Pulmonary artery endothelial cell (primary cell): ENCODE measurements at regions not wholly inside any gene's neighbourhood (a gene's known extent, or its start where the extent isn't known, plus 50 kb on each side); places are given as distances from the start of the nearest gene placed in this dataset.
A peak's percentile ranks its signal among the peaks of the same experiment; 100 is the strongest.

Experiments used
- DNase-seq: peaks from one replicate; pipeline ENCODE4 v3.0.0-alpha.2; 2011; ENCODE audit warnings: low read depth, low spot score

DNA sequence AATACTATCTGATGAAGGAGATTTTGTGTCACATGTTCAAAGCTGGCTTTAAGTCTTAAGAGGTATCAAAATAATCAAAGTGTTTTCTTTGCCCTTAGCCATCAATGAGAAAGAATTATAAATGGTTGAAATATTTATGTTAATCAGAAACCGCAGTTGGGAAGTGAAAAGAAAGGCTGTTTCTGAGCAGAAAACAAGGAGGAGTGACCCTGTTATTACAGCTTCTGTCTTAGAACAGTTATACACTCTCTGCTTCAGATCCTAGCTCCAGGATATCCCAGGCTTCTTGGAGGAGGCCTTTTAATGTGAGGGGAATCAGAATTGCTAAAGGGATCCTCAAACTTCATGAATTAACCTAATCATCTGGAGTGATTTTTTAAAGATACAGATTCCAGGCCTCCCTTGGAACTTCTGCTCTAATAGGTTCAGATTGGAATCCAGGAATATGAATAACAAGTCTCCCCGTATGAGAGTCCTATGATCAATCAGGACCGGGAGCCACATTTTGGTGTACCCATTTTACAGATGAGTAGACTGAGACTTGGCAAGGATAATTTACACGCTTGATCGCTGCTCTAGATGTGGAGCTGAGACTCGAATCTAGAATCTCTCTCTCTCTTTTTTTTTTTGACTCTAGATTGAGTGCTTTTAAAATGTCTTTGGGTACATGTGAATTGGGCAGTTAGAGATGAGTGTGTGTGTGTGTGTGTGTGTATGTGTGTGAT is 50.8 kb upstream of the JAG1 start:
- DNase-seq, result no peak

DNA sequence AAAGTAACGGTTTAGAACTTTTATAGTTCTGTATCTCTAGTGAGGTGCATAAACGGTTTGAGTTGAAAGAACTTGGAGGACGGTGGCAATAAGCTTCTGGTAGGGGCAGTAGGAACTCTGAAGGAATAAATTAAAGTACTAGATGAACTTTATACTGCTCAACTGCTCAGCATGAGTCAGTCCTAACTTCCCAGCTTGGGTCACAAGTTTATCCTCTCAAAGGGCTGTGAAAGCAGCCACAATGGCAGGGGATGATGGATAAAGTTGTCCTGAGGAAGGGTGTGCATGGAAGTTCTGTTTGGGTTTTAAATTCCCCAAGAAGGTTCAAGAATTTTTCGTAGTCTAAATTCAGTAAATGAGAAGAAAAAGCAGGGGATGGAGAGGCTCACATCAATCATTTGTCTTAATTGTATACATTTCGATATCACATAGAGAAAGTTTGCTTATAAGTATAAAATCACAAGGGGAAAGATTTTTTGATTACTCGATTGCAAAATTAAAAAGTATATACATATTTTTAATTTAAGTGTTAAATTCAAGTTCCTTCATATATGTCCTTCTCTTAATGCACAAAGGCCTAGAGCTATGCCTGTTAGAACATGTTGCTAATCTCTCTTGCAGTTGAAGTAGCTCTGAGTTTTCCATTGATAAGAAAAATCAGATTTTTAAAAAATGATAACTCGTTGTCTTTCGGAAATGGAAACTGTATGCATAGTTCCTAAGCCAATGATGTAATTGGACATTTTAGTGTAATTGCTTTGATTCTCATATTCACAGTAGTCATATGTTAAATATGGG is 55.3 kb upstream of the JAG1 start:
- no peak for DNase-seq

DNA sequence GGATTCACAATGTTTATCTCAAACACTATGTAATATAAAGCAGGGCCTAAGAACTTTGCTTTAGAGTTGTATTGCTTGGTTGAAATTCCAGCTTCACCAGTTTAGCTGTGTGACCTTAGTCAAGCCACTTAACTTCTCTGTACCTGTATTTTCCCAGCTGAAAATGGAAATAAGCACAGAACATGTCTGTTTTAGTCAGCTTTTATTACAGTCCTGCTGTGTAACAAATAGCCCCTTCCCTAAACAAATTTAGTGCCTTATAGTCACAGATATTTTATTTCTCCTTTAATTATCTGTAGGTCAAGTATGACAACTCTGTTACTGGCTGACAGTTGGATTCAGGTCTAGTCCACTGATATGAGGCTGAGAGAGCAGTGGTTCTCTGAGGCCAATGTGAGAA is 56.0 kb upstream of the JAG1 start:
- no peak for DNase-seq

DNA sequence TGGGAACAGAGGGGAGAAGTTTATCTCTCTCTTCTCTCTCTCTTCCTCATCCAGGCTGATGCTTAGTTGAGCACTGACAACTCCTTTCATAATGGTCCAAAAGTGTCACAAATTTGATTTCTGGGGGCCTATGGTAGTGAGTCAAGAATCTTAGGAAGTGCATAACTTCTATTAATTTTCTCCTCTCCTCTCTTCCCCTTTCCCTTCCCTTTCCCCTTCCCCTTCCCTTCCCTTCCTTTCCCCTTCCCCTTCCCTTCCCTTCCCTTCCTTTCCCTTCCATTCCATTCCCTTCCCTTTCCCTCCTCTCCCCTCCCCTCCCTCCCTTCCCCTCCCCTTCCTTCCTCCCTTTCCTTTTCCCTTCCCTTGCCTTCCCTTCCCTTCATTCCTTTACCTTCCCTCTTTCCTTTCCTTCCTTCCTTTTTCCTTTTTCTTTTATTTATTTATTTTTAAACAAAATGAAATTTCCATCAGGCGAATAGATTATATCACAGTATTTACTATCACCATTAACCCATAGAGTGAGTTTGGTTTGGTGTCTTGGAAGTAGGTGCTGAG is 56.9 kb upstream of the JAG1 start:
- DNase-seq, result no peak

DNA sequence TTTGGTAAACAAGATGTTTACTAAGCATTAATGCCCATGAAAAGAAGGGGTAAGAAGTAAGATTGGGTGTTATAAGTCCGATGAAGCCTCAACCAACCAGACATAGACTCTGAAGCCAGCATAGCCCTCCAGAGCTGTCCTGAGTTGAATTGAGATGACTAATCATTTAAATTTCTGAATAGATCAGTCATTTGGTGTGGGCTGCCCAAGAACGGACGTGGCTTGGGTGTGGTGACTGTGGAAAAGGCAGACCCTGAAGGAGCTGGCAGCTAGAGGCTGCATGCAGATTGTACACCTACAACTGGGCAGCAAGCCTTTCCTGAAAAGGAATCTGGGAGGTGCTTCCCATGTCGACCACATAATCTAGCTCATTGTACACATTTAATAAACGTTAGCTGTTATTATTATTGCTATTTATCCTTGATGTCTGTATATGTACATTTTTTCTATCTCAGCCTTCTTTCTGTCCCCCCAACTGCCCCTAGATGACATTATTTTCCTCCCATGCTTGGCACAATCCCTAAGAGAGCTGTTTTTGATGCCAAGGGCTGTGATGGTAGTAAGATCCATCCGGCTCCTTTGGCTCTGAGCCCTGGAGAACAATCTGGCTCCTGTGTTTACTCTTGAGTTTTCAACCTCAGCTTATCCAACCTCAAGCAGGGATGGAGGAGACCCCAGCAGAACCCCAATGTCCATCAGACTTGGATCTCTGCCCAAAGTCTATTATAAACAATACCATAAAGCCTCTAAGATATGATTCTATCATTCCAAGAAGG is 57.6 kb upstream of the JAG1 start:
- DNase-seq, result no peak

DNA sequence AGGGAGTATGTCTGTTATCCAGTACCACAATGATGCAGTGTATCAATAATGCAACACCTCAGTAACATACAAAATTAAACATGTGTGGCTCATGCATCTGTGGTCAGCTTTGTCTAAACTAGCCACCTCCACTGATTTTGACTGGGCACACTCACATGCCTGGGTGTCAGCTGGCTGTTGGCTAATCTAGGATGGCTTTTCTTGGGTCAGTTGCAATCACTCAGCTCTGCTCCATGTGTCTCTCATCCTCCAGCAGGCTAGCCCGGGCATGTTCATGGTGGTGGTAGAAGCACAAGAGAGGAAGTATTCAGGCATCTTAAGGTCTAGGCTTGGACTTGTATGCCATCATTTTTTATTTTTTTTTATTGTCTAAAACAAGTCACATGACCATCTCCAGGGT is 59.3 kb upstream of the JAG1 start:
- no peak for DNase-seq

DNA sequence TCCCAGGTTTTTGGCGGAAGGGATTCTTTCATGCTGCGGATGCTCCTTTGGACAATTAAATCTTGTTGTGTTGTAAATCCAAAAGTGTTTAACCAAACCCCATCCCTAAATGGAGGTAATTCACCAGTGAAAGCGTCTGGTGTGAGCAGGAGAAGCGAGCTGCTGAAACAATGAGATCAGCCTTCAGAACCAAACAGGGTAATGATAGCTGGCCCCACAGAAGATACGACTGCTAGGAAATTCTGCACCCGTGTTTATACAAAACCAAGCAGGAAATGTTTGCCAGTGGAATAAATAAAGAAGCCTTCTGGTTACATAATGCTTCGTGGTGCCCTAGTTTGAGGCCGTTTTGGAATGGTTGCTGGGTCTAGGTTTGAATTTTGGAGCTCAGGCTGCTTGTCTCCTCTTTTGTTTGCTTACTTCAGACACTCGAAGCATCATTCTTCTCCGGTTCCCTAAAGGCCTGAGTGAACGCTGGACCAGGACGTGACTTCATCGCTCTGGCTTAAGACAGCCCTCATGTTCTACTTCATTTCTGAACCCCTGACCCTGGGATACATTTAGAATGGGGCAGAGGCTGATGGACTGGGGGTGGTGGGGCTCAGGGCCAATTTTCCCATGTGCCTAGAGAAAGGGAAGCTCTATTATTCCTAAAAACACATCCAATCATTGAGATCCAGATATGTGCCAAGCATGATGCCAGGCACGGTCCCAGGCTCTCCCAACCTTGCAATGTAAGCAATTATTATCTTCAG is 61.6 kb upstream of the JAG1 start:
- DNase-seq, result no peak

DNA sequence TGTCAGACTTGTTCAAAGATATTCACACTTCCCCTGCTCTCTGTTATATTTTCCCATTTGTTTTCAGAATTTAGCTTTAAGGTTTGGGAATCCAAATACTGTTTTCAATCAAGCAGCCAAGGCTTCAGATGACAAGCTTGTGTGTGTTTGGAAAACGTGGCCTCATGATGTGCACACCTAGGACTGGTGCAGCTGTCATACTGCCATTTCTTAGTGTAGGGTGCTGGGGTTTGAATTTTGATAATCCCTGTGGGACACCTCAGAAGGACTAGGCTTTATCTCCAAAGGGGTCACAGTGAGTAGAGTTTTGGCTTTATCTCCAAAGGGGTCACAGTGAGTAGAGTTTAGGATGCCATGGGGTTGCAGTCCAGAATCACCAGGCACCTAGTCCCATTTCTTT is 65.3 kb upstream of the JAG1 start:
- no peak for DNase-seq

DNA sequence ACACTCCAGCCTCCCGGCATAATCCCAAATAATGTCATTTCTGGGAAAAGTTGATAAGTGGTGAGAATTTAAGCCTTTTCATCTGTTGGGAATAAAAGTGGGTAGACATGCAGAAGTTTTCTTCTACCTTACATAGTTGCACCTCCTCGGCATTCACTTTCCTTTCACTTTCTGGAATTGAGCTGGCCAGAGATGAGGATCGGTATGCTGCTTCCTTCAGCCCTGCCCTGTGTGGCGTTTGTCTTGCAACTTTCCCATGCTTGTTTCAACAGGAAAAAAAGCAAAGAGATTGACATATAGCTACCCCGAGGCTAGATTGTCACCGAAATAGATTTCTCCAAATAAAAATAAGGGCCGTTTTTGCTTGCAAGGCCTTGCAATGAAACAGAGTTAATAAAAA is 65.8 kb upstream of the JAG1 start:
- no peak for DNase-seq

DNA sequence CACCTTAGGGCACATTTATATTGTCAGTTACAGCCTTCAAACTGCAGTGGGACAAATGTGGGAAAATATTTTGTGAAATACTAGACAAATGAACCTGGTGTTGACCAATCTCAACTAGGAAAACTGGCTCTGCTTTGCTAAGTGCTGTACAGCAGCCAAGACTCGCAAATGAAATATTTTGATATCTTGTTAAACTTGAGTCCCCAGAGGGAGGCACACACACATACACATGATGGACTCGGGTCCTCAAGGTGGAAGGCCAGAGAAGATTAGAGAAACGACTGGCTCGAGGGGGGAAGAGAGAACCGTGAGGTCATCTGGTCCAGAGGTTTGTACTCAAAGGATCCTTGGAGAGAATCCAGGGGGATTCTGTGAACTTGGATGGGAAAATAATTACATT is 67.3 kb upstream of the JAG1 start:
- DNase-seq, result no peak

DNA sequence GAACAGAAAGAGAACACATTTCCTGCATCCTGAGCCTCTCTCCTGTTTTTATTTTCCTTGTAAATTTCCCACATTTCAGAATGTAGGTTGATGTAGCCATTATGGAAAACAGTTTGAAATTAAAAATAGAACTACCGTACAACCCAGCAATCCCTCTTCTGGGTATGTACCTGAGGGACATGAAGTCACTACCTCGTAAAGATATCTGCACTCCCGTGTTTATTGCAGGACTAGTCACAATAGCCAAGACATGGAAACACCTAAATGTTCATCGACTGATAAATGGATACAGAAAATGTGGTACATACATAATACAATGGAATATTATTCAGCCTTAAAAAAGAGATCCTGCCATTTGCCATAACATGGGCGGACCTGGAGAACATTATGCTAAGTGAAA is 72.0 kb upstream of the JAG1 start:
- no peak for DNase-seq

DNA sequence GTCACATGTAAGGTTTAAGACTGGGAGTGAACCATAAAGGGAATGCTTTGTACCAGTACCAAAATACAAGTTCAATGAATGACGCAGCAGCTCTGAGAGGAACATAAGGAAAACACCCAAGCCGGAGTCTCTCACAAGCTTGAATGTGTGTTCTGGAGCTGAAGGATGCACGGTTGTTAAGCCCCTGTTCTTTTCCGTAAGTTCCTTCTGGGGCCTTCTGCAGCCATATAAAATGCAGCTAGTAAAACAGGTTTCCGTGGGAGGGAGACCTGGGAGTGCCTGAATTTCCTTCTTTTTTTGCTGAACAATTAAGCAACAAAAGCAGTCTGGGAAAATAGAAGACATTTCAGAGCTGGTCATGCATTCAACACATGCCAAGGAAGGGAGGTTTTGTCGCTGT is 73.2 kb upstream of the JAG1 start:
- DNase-seq, result no peak

DNA sequence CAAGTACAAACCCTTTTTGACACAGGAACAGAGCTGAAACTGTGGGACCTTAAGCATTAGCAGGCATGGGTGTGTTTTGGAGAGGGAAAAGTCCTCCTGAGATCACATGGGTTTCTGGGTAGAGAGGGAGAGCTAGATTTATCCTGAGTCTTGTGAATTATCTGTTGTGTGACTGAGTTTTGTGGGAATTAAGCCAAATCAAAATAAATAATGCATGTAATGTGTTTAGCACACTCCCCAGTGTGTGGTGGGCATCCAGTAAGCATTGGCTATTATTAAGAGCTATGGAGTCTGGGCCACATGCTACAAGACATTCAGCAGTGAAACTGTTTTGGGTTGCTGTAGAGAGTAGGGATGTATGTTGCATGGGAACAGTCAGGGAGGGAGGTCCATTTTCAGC is 75.3 kb upstream of the JAG1 start:
- DNase-seq, result no peak

DNA sequence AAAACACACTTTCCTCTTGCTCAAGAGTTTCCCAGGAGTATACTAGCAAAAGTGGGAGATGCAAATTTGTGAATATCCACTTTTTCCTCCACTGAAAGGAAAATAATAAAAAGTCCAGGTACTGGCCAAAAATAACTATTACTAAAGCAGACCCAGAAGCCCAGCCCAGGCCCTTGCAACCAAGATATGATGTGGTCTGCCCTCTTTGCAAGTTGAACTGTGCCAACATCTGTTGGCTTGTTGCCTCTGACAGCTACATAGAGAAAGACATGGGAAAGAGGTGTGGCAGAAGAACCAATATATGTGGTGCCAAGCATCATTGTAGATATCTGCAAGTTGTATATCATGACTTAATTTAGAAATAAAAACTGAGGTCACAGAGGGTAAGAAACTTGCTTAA is 78.4 kb upstream of the JAG1 start:
- no peak for DNase-seq

DNA sequence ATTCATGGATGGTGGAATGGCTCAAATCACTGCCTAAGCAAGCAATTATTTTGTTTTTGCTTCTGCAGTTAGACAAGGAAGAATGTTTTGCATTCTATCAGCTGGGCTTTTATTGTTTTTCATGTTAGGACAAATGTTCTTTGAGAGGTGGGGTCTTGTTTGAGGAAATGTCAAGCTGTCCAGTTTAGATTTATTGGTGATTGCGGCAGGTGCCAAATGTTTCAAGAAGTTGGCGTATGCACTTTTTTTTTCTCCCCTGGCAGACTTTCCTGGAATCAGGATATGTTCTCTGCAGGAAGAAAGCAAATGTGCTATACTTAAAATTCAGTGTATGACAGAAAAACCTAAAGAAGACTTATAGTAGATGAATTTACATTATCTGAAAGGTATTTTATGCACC is 81.0 kb upstream of the JAG1 start:
- no peak for DNase-seq

DNA sequence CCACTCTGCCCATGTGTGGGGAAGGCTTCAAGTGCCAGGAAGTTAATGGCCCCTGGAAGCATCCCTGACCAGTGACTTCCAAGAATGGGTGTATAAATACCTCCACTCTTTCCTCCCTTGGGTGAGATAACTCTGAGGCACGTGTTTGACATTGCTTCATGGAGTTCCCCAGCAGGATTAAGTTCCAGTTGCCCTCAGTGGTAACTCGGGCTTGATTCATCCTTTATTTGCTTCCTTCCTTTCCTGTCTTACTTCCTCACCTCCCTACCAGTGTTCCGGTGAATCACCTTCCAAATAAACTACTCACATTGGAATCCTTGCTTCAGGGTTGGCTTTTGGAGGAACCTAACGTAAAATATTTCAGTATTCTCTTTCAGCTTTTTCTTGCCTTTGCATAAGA is 84.6 kb upstream of the JAG1 start:
- DNase-seq, result peak; percentile 36

DNA sequence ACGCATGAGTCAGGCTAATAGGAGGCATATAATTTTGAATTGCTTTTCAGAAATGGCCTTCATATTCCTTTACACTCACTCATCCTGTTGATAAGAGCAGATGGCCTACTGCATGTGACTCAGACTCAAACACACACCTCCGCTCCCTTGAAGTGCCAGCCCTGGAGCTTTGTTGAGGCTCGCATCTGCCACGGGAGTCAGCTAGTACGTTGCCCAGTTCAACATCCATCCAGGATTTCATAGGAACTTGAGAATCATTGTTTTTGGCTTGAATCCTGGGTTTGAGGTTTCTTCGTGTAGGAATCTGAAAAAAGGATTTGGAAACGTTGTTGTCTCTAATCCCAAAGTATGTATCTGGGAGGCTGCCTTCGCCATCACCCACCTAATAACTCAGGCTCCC is 87.4 kb upstream of the JAG1 start:
- peak; percentile 81 for DNase-seq

DNA sequence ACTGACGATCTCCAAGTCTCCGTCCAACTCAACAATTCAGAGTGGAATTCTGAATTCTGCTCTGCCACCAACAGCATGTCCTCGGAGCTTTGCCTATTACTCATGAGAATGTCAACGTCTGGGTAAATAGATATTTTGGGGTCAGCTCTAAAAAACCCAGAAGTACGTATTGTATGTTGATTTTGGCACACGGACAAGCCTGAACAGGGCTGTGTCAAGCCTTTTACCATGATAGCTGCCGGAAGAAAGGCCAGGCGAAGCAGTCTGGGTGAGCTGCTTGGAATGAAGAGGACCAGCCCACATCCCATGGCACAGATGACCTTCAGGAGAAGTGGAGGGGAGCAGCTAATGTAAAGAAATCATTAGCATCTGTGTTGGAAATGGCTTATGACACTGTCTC is 88.0 kb upstream of the JAG1 start:
- DNase-seq, result no peak

DNA sequence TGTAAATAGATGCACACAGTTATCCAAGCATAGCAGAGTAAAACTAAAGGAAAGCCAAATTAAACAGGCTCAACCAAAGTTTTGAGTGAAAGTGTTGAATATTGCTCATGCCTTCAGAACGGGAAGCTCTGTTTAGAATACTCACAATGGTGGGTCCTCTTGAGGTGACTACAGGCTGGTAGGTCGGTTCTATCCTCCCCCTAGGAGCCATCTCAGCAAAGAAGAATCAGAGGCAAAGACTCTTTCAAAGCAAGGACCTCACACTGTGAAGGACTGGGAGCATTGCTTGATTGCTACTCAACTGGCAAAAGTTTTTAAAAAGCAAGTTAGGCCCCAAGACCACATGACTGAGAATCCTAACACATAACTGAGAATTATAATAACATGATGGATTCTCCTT is 88.4 kb upstream of the JAG1 start:
- DNase-seq, result no peak

DNA sequence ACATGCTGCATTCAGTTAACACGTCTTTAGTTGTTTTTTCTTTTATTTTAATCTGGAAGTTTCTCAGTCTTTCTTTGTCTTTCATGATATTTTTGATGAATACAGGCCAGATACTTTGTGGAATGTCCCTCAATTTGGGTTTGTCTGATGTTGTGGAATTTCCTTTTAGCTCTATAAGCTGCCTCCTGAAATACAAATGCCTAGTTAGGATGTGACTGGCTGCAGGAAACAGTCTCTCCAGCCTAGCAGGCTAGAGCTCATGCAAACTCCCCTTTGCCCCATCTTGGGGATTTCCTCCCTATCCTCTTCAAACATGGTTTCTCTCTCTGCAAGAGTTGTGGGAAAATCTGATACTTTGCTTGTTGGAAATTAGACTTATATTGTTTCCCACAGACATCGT is 89.3 kb upstream of the JAG1 start:
- DNase-seq, result no peak

DNA sequence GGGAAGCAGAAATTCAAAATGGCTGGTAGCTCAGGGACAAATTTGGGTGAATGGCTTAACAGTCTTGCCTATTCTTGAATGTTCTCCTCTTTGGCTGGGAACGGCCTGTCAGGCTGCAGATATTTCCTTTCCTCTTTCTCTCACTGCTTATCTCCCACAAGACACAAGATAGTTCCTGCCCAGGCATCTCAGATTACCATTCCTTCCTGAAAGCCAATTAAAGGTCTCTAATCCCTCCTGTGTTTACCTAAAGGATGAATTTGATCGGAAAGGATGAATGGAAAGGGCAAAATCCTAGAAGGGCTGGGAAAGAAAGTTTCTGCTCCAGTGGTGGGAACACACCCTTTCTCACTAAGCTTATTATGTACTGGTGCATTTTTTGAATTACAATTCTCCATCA is 95.9 kb upstream of the JAG1 start:
- DNase-seq, result no peak

DNA sequence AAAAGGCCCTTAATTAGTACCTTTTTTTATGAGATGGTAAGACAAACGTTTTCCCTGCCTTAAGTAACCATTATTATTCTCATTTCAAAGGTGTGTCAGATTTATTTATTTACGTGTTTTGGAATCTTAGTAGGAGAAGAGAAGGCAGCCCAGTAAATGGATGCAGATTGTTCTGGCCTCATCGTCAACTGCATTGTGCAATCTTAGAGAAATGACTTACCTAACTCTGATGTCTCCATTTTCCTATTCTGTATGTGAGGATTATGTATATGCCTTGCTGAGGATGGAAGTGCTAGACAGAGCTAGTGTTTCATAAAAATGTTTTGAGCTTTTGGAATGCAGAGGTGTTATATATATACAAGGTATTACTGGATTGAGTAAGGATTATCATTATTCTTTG is 97.0 kb upstream of the JAG1 start:
- DNase-seq, result no peak
